B cell (primary cell): ENCODE measurements at regions not wholly inside any gene's neighbourhood (a gene's known extent, or its start where the extent isn't known, plus 50 kb on each side); places are given as distances from the start of the nearest gene placed in this dataset.

Experiments
- ATAC-seq: fragments of 200-7000 bp; cut with Tn5 transposase; one replicate; pipeline ENCODE4 v1.10.0; 2021; ENCODE audit warnings: low read depth, mild to moderate bottlenecking, moderate number of reproducible peaks, moderate library complexity
- CTCF ChIA-PET: fragments of 350-600 bp; sonication (Branson Sonifier 250); formaldehyde crosslinking; loops from one replicate; lab custom pipeline; 2021; ENCODE audit warnings: antibody characterized with exemption, inconsistent platforms; lab: Charles Lee
- POLR2A ChIA-PET: fragments of 350-600 bp; sonication (Branson Sonifier 250); formaldehyde crosslinking; loops from one replicate; lab custom pipeline; 2021; ENCODE audit warnings: antibody characterized with exemption; lab: Charles Lee
- DNase-seq: peaks from one replicate; pipeline ENCODE4 v3.0.0; 2013
- H2AFZ ChIP-seq: 2 replicates; pipeline ENCODE4 v1.6.1; 2012; ENCODE audit warnings: mild to moderate bottlenecking, low read depth, low read length; ENCODE audit not compliant: insufficient read depth, poor library complexity, severe bottlenecking
- H3K27ac ChIP-seq, 2 donors: 1 replicate in 1 of 2; 2 replicates in 1 of 2; pipeline ENCODE4 v1.5.1; 2012 to 2013; ENCODE audit warnings: low read length in 2 of 2, mild to moderate bottlenecking in 2 of 2, moderate library complexity in 1 of 2
- H3K27me3 ChIP-seq, 4 experiments: fragments of 200-600 bp in 1 of 4; sonication (generic) in 1 of 4; replicated peaks in 1 of 4; 1 replicate in 2 of 4; 2 replicates in 2 of 4; pipeline versions ENCODE4 v1.6.1 to v1.7.0; 2013 to 2016; ENCODE audit warnings: low read length in 3 of 4, mild to moderate bottlenecking in 2 of 4, mixed read lengths in 1 of 4, moderate library complexity in 1 of 4; ENCODE audit not compliant: insufficient read depth in 4 of 4, control insufficient read depth in 3 of 4; ENCODE audit errors: control extremely low read depth in 1 of 4
- H3K36me3 ChIP-seq, 2 experiments: replicated peaks in 1 of 2; 1 replicate in 1 of 2; 2 replicates in 1 of 2; pipeline versions ENCODE4 v1.6.1 to v1.7.1; 2013; ENCODE audit warnings: low read length in 1 of 2; ENCODE audit not compliant: insufficient read depth in 2 of 2, control insufficient read depth in 1 of 2; ENCODE audit errors: control extremely low read depth in 1 of 2, extremely low read depth in 1 of 2
- H3K4me1 ChIP-seq, 2 donors: fragments of 200-600 bp in 1 of 2; sonication (generic) in 1 of 2; 1 replicate in 1 of 2; 2 replicates in 1 of 2; pipeline versions ENCODE4 v1.5.1 to v1.6.1; 2013 to 2017; ENCODE audit warnings: low read length in 2 of 2; ENCODE audit not compliant: control insufficient read depth in 2 of 2, insufficient read depth in 2 of 2
- H3K4me2 ChIP-seq: replicated peaks from 2 replicates; pipeline ENCODE3; 2012; ENCODE audit warnings: mild to moderate bottlenecking, low read depth, low read length; ENCODE audit not compliant: poor library complexity, severe bottlenecking
- H3K4me3 ChIP-seq, 5 experiments: fragments of 200-600 bp in 1 of 5; sonication (generic) in 1 of 5; 1 replicate in 3 of 5; 2 replicates in 2 of 5; pipeline versions ENCODE4 v1.5.1 to v1.7.0; 2011 to 2016; ENCODE audit warnings: low read length in 4 of 5, mild to moderate bottlenecking in 4 of 5, low read depth in 2 of 5, control low read depth in 1 of 5, moderate library complexity in 1 of 5; ENCODE audit not compliant: insufficient read depth in 1 of 5; ENCODE audit errors: control extremely low read depth in 1 of 5, extremely low read depth in 1 of 5
- H3K79me2 ChIP-seq: fragments of 200-600 bp; sonication (generic); one replicate; pipeline ENCODE4 v1.6.0; 2016; ENCODE audit warnings: low read length; ENCODE audit not compliant: control insufficient read depth, insufficient read depth
- H3K9ac ChIP-seq: fragments of 200-600 bp; sonication (generic); 2 replicates; pipeline ENCODE4 v1.6.1; 2017; ENCODE audit warnings: mild to moderate bottlenecking, low read length, moderate library complexity
- H3K9me3 ChIP-seq, 3 donors: one replicate each; pipeline versions ENCODE4 v1.6.1 to v1.7.1; 2013; ENCODE audit warnings: low read length in 2 of 3; ENCODE audit not compliant: control insufficient read depth in 2 of 3, insufficient read depth in 1 of 3; ENCODE audit errors: control extremely low read depth in 1 of 3
- H4K20me1 ChIP-seq: 2 replicates; pipeline ENCODE4 v1.6.0; 2012; ENCODE audit warnings: mild to moderate bottlenecking, low read length; ENCODE audit not compliant: insufficient read depth, control insufficient read depth, poor library complexity, severe bottlenecking
- H3K27ac Mint-ChIP-seq: one replicate; pipeline ENCODE4 v1.8.0; 2021; ENCODE audit warnings: mixed read lengths
- H3K27me3 Mint-ChIP-seq: one replicate; pipeline ENCODE4 v1.8.0; 2021; ENCODE audit warnings: mixed read lengths
- H3K4me1 Mint-ChIP-seq: one replicate; pipeline ENCODE4 v1.8.0; 2021; ENCODE audit warnings: mixed read lengths
- H3K4me3 Mint-ChIP-seq: one replicate; pipeline ENCODE4 v1.8.0; 2021; ENCODE audit warnings: mixed read lengths
- H3K9me3 Mint-ChIP-seq: one replicate; pipeline ENCODE4 v1.8.0; 2022; ENCODE audit warnings: mixed read lengths; ENCODE audit not compliant: insufficient read depth
- CTCF ChIP-seq: fragments of 200-600 bp; IDR thresholded peaks from one replicate; pipeline ENCODE4 v1.8.0; 2022; ENCODE audit warnings: antibody characterized with exemption, mild to moderate bottlenecking
- EZH2 ChIP-seq: IDR thresholded peaks from 2 replicates; pipeline ENCODE4 v1.6.1; 2012; ENCODE audit warnings: borderline replicate concordance, low read depth, mild to moderate bottlenecking, moderate library complexity, low read length; ENCODE audit not compliant: insufficient read depth, poor library complexity, severe bottlenecking
- WGBS: methylation state at CpG from one replicate; pipeline ENCODE4 v1.1.5; 2013; ENCODE audit warnings: missing lambda C conversion rate; ENCODE audit not compliant: insufficient coverage; 5-methylcytosine and 5-hydroxymethylcytosine counted together
- intact Hi-C: fragments of 100-400 bp; cut with micrococcal nuclease; formaldehyde crosslinking; loops from one replicate; pipeline ENCODE4 v1.10.0; 2022

- Histone ChIP-seq H3K9me3 (no peaks in the 10 kb centered on the region), H3K79me2 (no peaks in the 10 kb centered on the region), H3K4me1 (no peaks in the 10 kb centered on the region), H4K20me1 (no peaks in the 10 kb centered on the region), H3K4me3 (no peak overlapping the region), H3K27ac (no peak overlapping the region), H3K36me3 (no peaks in the 10 kb centered on the region), H3K9ac (no peak overlapping the region), H3K4me2 (no peak overlapping the region), H3K27me3 (no peaks in the 10 kb centered on the region), H2AFZ (no peak overlapping the region)
- DNase-seq (no peak), ATAC-seq (no peak)
- intact Hi-C loops, result no loop called here
- ChIA-PET POLR2A (no interaction called here), CTCF (no interaction called here)
- H3K4me1 Mint-ChIP-seq, result no peaks in the 10 kb centered on the region
- TF ChIP-seq CTCF, result no peak
- no peak for TF ChIP-seq EZH2
- H3K4me3 Mint-ChIP-seq, result no peak overlapping the region
- WGBS, result no CpG with 5 or more reads among the region's 1 CpG
- peaks cover 9% of the 10 kb centered on the region for H3K9me3 Mint-ChIP-seq
- no peak overlapping the region for H3K27ac Mint-ChIP-seq
- H3K27me3 Mint-ChIP-seq, result no peaks in the 10 kb centered on the region
These were observed 1339.5 kb upstream of the AGA start for GRCh38 chr4:178781779-178782178.

- CTCF ChIA-PET, result no interaction called here
- intact Hi-C loops, result no loop called here
- WGBS, result 72% methylated on average over 3 of the region's 3 CpGs
These were observed 1342.3 kb upstream of the AGA start for GRCh38 chr4:178784491-178784890.

More at GRCh38 chr4:178784491-178784890, 1342.3 kb upstream of the AGA start:
- TF ChIP-seq EZH2 (no peak), CTCF (no peak)
- no peak overlapping the region for H3K27ac ChIP-seq
- DNase-seq (no peak), ATAC-seq (no peak)
- no peak overlapping the region for H3K9ac ChIP-seq
- no peak overlapping the region for H3K4me3 Mint-ChIP-seq
- H3K27ac Mint-ChIP-seq, result no peak overlapping the region
- no peaks in the 10 kb centered on the region for H3K36me3 ChIP-seq
- H3K4me3 ChIP-seq, result no peak overlapping the region
- H3K79me2 ChIP-seq, result no peaks in the 10 kb centered on the region
- no peaks in the 10 kb centered on the region for H3K4me1 Mint-ChIP-seq
- no peaks in the 10 kb centered on the region for H3K4me1 ChIP-seq
- no peaks in the 10 kb centered on the region for H3K9me3 ChIP-seq
- H3K27me3 ChIP-seq, result no peaks in the 10 kb centered on the region
- no peaks in the 10 kb centered on the region for H3K27me3 Mint-ChIP-seq
- no peak overlapping the region for H3K4me2 ChIP-seq
- H2AFZ ChIP-seq, result no peak overlapping the region
- POLR2A ChIA-PET, result no interaction called here
- H4K20me1 ChIP-seq, result no peaks in the 10 kb centered on the region
- H3K9me3 Mint-ChIP-seq, result peaks cover 5% of the 10 kb centered on the region
